SK-N-SH (cell line): ENCODE measurements at regions not wholly inside any gene's neighbourhood (a gene's known extent, or its start where the extent isn't known, plus 50 kb on each side); places are given as distances from the start of the nearest gene placed in this dataset.

Experiments used
- CTCF ChIA-PET: fragments of 300-600, 350-600 bp; formaldehyde crosslinking; extraction: SDS; loops from one replicate; lab custom pipeline; 2021; lab: Yijun Ruan, JAX
- POLR2A ChIA-PET: fragments of 350-600 bp; sonication (Branson Sonifier 250); formaldehyde crosslinking; extraction: SDS; loops from one replicate; lab custom pipeline; 2020; ENCODE audit warnings: antibody characterized with exemption, inconsistent platforms; lab: Yijun Ruan, JAX
- DNase-seq: peaks from one replicate; pipeline ENCODE4 v3.0.0; 2012
- H2AFZ ChIP-seq: fragments of 200-600 bp; sonication (generic); 2 replicates; pipeline ENCODE4 v1.8.1; 2016; ENCODE audit warnings: antibody characterized with exemption, mild to moderate bottlenecking, low read depth
- H3F3A ChIP-seq: fragments of 200-600 bp; sonication (generic); replicated peaks from 2 replicates; pipeline ENCODE3; 2016; ENCODE audit warnings: antibody characterized with exemption, mild to moderate bottlenecking; ENCODE audit not compliant: insufficient read depth
- H3K27ac ChIP-seq, 2 experiments: fragments of 200-500 bp in 1 of 2; fragments of 200-600 bp in 1 of 2; sonication (Bioruptor generic) in 1 of 2; sonication (generic), shearing (Covaris generic) in 1 of 2; 2 replicates each; pipeline versions ENCODE4 v1.5.1 to v1.6.1; 2014 to 2016; ENCODE audit warnings: low read depth in 2 of 2, inconsistent platforms in 1 of 2, low read length in 1 of 2, mild to moderate bottlenecking in 1 of 2, mixed read lengths in 1 of 2
- H3K27me3 ChIP-seq: fragments of 200-600 bp; sonication (generic), shearing (Covaris generic); 2 replicates; pipeline ENCODE4 v1.6.1; 2016; ENCODE audit warnings: mixed run types; ENCODE audit not compliant: insufficient read depth
- H3K36me3 ChIP-seq, 2 experiments: fragments of 200-500 bp in 1 of 2; fragments of 200-600 bp in 1 of 2; sonication (Bioruptor generic) in 1 of 2; sonication (generic) in 1 of 2; replicated peaks in 1 of 2; 2 replicates each; pipeline versions ENCODE3 to v1.5.1; 2014 to 2016; ENCODE audit warnings: low read length in 1 of 2, mild to moderate bottlenecking in 1 of 2; ENCODE audit not compliant: insufficient read depth in 2 of 2, control insufficient read depth in 1 of 2
- H3K4me1 ChIP-seq, 2 experiments: fragments of 200-500 bp in 1 of 2; fragments of 200-600 bp in 1 of 2; sonication (Bioruptor generic) in 1 of 2; sonication (generic), shearing (Covaris generic) in 1 of 2; 2 replicates each; pipeline versions ENCODE4 v1.5.1 to v1.6.1; 2014 to 2016; ENCODE audit warnings: low read depth in 1 of 2, low read length in 1 of 2, mixed run types in 1 of 2; ENCODE audit not compliant: insufficient read depth in 2 of 2, control insufficient read depth in 1 of 2
- H3K4me2 ChIP-seq: fragments of 200-600 bp; sonication (generic), shearing (Covaris generic); 2 replicates; pipeline ENCODE4 v1.6.1; 2017; ENCODE audit warnings: mixed run types
- H3K4me3 ChIP-seq, 2 experiments: fragments of 200-500 bp in 1 of 2; fragments of 200-600 bp in 1 of 2; sonication (Bioruptor generic) in 1 of 2; sonication (generic), shearing (Covaris generic) in 1 of 2; 2 replicates each; pipeline versions ENCODE4 v1.5.1 to v1.8.1; 2014 to 2016; ENCODE audit warnings: low read depth in 2 of 2, inconsistent platforms in 1 of 2, low read length in 1 of 2, mild to moderate bottlenecking in 1 of 2, mixed read lengths in 1 of 2, moderate library complexity in 1 of 2
- H3K79me2 ChIP-seq: fragments of 200-600 bp; sonication (generic); 2 replicates; pipeline ENCODE4 v1.8.1; 2017; ENCODE audit warnings: mild to moderate bottlenecking; ENCODE audit not compliant: insufficient read depth
- H3K9ac ChIP-seq: fragments of 200-600 bp; sonication (generic); 2 replicates; pipeline ENCODE4 v1.6.1; 2017; ENCODE audit warnings: mixed run types
- H3K9me2 ChIP-seq: fragments of 200-600 bp; sonication (generic); 2 replicates; pipeline ENCODE4 v1.6.1; 2017; ENCODE audit warnings: mixed run types
- H3K9me3 ChIP-seq: fragments of 200-600 bp; sonication (generic); 2 replicates; pipeline ENCODE4 v1.6.1; 2017; ENCODE audit warnings: mixed run types, mild to moderate bottlenecking, moderate library complexity
- H4K20me1 ChIP-seq: fragments of 200-600 bp; sonication (generic); 2 replicates; pipeline ENCODE4 v1.6.1; 2017; ENCODE audit warnings: mild to moderate bottlenecking, mixed run types; ENCODE audit not compliant: insufficient read depth
- ELF1 ChIP-seq: IDR thresholded peaks from 2 replicates; pipeline ENCODE4 v1.4.0; 2012
- EP300 ChIP-seq, 2 experiments: IDR thresholded peaks; 2 replicates each; pipeline versions ENCODE4 v1.4.0 to v1.6.1; 2012; ENCODE audit warnings: borderline replicate concordance in 1 of 2, low read depth in 1 of 2, low read length in 1 of 2
- EZH2phosphoT487 ChIP-seq: fragments of 200-600 bp; sonication (generic); IDR thresholded peaks from 2 replicates; pipeline ENCODE4 v1.6.1; 2017; ENCODE audit warnings: low read depth, mixed run types, mild to moderate bottlenecking, antibody characterized with exemption, moderate library complexity, borderline replicate concordance
- FOSL2 ChIP-seq: IDR thresholded peaks from 2 replicates; pipeline ENCODE4 v1.4.0; 2012; ENCODE audit warnings: low read depth, mild to moderate bottlenecking, moderate library complexity, borderline replicate concordance
- FOXJ3 ChIP-seq: sonication (generic); formaldehyde crosslinking; IDR thresholded peaks from 2 replicates; pipeline ENCODE4 v1.5.1; 2020; ENCODE audit warnings: mild to moderate bottlenecking, missing genetic modification reagents
- FOXM1 ChIP-seq: IDR thresholded peaks from 2 replicates; pipeline ENCODE4 v1.4.0; 2012; ENCODE audit warnings: low read depth, mild to moderate bottlenecking
- GATA2 ChIP-seq: sonication (generic); formaldehyde crosslinking; IDR thresholded peaks from 2 replicates; pipeline ENCODE4 v1.5.0; 2020; ENCODE audit warnings: mild to moderate bottlenecking, missing genetic modification reagents
- IRF3 ChIP-seq: fragments of 150-350 bp; IDR thresholded peaks from 2 replicates; pipeline ENCODE4 v1.6.1; 2016; ENCODE audit warnings: mild to moderate bottlenecking, low read depth, low read length
- MAX ChIP-seq: IDR thresholded peaks from 2 replicates; pipeline ENCODE4 v1.4.0; 2012; ENCODE audit warnings: low read depth
- MXI1 ChIP-seq: IDR thresholded peaks from 2 replicates; pipeline ENCODE4 v1.6.1; 2012; ENCODE audit warnings: mild to moderate bottlenecking, low read depth, low read length, improper control_type of control experiment
- NRF1 ChIP-seq: IDR thresholded peaks from 2 replicates; pipeline ENCODE4 v1.6.1; 2012; ENCODE audit warnings: low read depth, mild to moderate bottlenecking, low read length
- RCOR1 ChIP-seq: fragments of 150-350 bp; IDR thresholded peaks from 2 replicates; pipeline ENCODE4 v1.6.1; 2017; ENCODE audit warnings: antibody characterized with exemption, low read length
- RFX5 ChIP-seq: IDR thresholded peaks from 2 replicates; pipeline ENCODE4 v1.6.1; 2012; ENCODE audit warnings: mild to moderate bottlenecking, improper control_type of control experiment, low read length
- RXRA ChIP-seq: IDR thresholded peaks from 2 replicates; pipeline ENCODE4 v1.4.0; 2012; ENCODE audit warnings: low read depth, mild to moderate bottlenecking, borderline replicate concordance
- SIN3A ChIP-seq: IDR thresholded peaks from 2 replicates; pipeline ENCODE4 v1.6.1; 2012; ENCODE audit warnings: low read depth, mild to moderate bottlenecking, low read length, moderate library complexity, borderline replicate concordance
- SMC3 ChIP-seq: IDR thresholded peaks from 2 replicates; pipeline ENCODE4 v1.6.1; 2012; ENCODE audit warnings: low read depth, low read length, improper control_type of control experiment
- TAF1 ChIP-seq: IDR thresholded peaks from 2 replicates; pipeline ENCODE4 v1.6.1; 2012; ENCODE audit warnings: low read depth, mild to moderate bottlenecking, low read length, moderate library complexity, borderline replicate concordance
- TCF12 ChIP-seq: IDR thresholded peaks from 2 replicates; pipeline ENCODE4 v1.4.0; 2012
- TEAD4 ChIP-seq: IDR thresholded peaks from 2 replicates; pipeline ENCODE4 v1.4.0; 2012; ENCODE audit warnings: mild to moderate bottlenecking, borderline replicate concordance; ENCODE audit not compliant: insufficient read depth
- USF2 ChIP-seq: fragments of 150-350 bp; IDR thresholded peaks from 2 replicates; pipeline ENCODE4 v1.6.1; 2017; ENCODE audit warnings: antibody characterized with exemption, low read length, low read depth, borderline replicate concordance
- WGBS: methylation state at CpG from one replicate; pipeline ENCODE4 v1.1.6; 2017; ENCODE audit warnings: low lambda C conversion rate; 5-methylcytosine and 5-hydroxymethylcytosine counted together
- TF ChIP-seq, protein P1 (sequence below): IDR thresholded peaks from 2 replicates; pipeline ENCODE4 v1.4.0; 2012; ENCODE audit warnings: low read depth, borderline replicate concordance

DNA sequence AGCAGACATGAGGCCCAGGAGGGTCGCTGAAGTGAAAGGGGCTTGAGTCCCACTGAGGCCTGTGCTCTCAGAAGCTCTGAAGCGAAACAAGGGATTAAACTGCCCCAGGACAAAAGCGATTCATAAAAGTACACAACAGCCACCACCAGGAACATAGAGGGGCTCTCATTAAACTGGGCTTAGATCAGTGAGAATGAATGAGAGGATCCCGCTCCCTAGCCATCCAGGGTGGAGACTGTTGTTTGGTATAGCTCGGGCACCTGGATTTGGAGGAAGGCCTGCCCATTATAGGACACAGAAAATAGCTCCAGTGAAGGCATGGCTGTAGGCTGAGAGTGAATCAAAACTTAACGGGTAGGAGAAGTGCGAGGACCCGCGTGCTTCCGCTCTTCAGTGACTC lies 91.6 kb upstream of the TAB2 start:
- Histone ChIP-seq H3K9me2 (no peaks in the 10 kb centered on the region), H3K4me1 (peaks cover 0 to 18% of the 10 kb centered on the region in 2 experiments; a peak in 2 of 4 replicates), H3K79me2 (no peaks in the 10 kb centered on the region), H3K4me2 (no peak overlapping the region), H3K27me3 (no peaks in the 10 kb centered on the region), H3K27ac (no peak overlapping the region), H3K4me3 (no peak overlapping the region), H2AFZ (no peak overlapping the region), H3K9ac (no peak overlapping the region), H3K9me3 (no peaks in the 10 kb centered on the region), H3F3A (no peaks in the 10 kb centered on the region), H3K36me3 (no peaks in the 10 kb centered on the region), H4K20me1 (no peaks in the 10 kb centered on the region)
- TF ChIP-seq FOXM1, result no peak
- TF ChIP-seq RFX5, result no peak
- TF ChIP-seq SMC3, result no peak
- no peak for TF ChIP-seq ELF1
- TF ChIP-seq IRF3, result no peak
- TF ChIP-seq FOSL2, result no peak
- no peak for TF ChIP-seq TAF1
- no peak for TF ChIP-seq GATA2 (CRISPR knock-in tag)
- TF ChIP-seq MXI1, result no peak
- no peak for TF ChIP-seq FOXJ3 (CRISPR knock-in tag)
- WGBS, result 91% methylated on average over 10 of the region's 10 CpGs
- no peak for DNase-seq
- ChIA-PET POLR2A (no interaction called here), CTCF (no interaction called here)

DNA sequence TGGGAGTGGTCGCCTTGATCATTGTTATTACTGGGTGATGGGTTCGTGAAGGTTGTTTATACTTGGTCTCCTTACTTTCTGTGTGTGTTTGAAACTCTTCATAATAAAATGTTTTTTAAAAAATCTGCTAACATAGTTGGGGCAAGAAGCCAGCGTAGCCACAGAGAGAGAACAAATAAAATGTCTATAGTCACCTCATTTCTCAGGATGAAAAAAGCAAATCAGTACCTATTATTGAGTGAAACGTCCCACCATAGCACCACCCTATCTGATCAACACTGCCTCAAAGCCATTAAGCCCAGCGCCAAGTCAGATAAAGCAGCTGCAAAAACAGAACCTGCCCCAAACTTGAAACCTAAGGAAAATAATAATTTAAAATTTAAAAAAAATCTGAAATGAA lies 89.7 kb upstream of the TAB2 start:
- H3K27ac ChIP-seq, result no peak overlapping the region
- no peak for TF ChIP-seq ELF1
- no peak for TF ChIP-seq NRF1
- no peak for TF ChIP-seq TEAD4
- TF ChIP-seq EP300 (IDR thresholded peaks at IDR 0.05; ENCODE audit: borderline replicate concordance in 1 of 2, low read depth in 1 of 2, low read length in 1 of 2), result no peak
- TF ChIP-seq USF2, result no peak
- no peak for TF ChIP-seq RXRA
- TF ChIP-seq MAX, result no peak
- no peak for TF ChIP-seq SIN3A
- no peak for TF ChIP-seq IRF3
- no peak for TF ChIP-seq EZH2phosphoT487
- no peak for TF ChIP-seq TCF12
- no peak for TF ChIP-seq FOSL2
- no peak for TF ChIP-seq RCOR1
- TF ChIP-seq, protein P1, sequence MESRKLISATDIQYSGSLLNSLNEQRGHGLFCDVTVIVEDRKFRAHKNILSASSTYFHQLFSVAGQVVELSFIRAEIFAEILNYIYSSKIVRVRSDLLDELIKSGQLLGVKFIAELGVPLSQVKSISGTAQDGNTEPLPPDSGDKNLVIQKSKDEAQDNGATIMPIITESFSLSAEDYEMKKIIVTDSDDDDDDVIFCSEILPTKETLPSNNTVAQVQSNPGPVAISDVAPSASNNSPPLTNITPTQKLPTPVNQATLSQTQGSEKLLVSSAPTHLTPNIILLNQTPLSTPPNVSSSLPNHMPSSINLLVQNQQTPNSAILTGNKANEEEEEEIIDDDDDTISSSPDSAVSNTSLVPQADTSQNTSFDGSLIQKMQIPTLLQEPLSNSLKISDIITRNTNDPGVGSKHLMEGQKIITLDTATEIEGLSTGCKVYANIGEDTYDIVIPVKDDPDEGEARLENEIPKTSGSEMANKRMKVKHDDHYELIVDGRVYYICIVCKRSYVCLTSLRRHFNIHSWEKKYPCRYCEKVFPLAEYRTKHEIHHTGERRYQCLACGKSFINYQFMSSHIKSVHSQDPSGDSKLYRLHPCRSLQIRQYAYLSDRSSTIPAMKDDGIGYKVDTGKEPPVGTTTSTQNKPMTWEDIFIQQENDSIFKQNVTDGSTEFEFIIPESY, result no peak
- 90% methylated on average over 5 of the region's 5 CpGs for WGBS
- no peaks in the 10 kb centered on the region for H3K79me2 ChIP-seq
- no peak overlapping the region for H3K4me2 ChIP-seq
- ChIA-PET POLR2A (no interaction called here), CTCF (interaction anchor here (0.6 kb wide), 1 partner anchor 22 kb away, joined by 3 read pairs; no protein-coding TSS in a partner anchor)
- peaks cover 0 to 20% of the 10 kb centered on the region in 2 experiments; a peak in 2 of 4 replicates for H3K4me1 ChIP-seq
- no peak overlapping the region for H2AFZ ChIP-seq
- no peak overlapping the region for H3K4me3 ChIP-seq
- no peaks in the 10 kb centered on the region for H3K27me3 ChIP-seq
- H3F3A ChIP-seq, result peaks cover 4% of the 10 kb centered on the region
- no peak for DNase-seq
- H3K9me3 ChIP-seq, result no peaks in the 10 kb centered on the region
- no peaks in the 10 kb centered on the region for H3K36me3 ChIP-seq
- H3K9me2 ChIP-seq, result no peaks in the 10 kb centered on the region
- no peak overlapping the region for H3K9ac ChIP-seq
- no peaks in the 10 kb centered on the region for H4K20me1 ChIP-seq
